ENCODE measurements at regions not wholly inside any gene's neighbourhood (a gene's known extent, or its start where the extent isn't known, plus 50 kb on each side); places are given as distances from the start of the nearest gene placed in this dataset.

DNA sequence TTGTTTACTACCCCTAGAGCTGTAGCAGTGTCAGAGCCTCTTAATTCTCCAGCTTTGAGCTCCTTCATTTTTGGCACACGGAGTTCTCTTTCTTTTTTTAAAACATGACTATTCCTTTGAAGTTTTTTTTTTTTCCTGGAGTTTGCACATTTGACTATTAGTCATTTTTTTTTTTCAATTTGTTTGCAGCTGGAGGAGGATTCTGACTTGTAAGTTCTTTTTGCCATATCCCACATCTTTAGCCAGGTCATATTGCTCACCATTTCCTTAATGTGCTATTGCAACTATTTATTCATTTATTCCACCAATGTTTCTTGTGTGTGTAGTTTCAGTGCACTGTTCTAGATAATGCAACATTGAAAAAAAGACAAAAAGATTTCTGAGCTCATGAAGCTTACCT lies 166.3 kb upstream of the ARHGAP20 start:
- no peak for TF ChIP-seq CTCF (IDR thresholded peaks at IDR 0.05; ENCODE audit: insufficient read depth, low read length, poor library complexity, severe bottlenecking)
- H3K36me3 ChIP-seq (ENCODE audit: control insufficient read depth, insufficient read depth, low read length): no peaks in the 10 kb centered on the region
- no peaks in the 10 kb centered on the region for H3K27me3 ChIP-seq (ENCODE audit: control insufficient read depth, insufficient read depth, low read length)
- no peak overlapping the region for H3K4me3 ChIP-seq (ENCODE audit: low read depth, low read length)
- no peak for DNase-seq (ENCODE audit: low read depth)

DNA sequence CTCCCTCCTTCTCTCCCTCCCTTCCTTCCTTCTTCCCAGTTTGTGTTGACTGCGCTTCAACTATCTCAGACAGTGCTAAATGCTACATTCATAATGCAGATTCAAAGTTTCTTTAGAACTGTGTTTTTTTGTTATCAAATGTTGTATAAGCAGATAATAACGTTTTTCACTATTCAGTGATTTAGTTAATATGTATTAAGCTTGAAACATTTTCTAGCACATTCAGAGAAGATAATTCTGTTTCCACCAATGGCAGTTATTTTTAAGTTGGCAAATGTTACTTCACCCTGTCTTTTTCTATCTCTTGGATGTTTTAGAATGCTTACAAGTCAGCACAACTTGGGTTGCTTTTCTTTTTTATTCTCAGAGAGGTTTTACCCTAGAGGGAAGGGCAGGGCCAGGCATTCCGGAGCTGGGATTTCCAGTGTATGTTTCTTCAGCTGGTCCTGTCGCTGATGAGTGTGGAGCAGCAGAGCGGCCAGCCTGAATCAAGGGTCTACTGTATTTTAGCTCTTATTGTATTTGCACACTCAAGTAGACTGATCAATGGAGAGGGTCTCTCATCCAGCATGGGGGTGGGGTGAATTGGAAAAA lies 162.3 kb upstream of the ARHGAP20 start:
- DNase-seq (ENCODE audit: low read depth): no peak
- no peaks in the 10 kb centered on the region for H3K36me3 ChIP-seq (ENCODE audit: control insufficient read depth, insufficient read depth, low read length)
- no peak overlapping the region for H3K4me3 ChIP-seq (ENCODE audit: low read depth, low read length)
- H3K27me3 ChIP-seq (ENCODE audit: control insufficient read depth, insufficient read depth, low read length): no peaks in the 10 kb centered on the region
- no peak for TF ChIP-seq CTCF (IDR thresholded peaks at IDR 0.05; ENCODE audit: insufficient read depth, low read length, poor library complexity, severe bottlenecking)

GRCh38 chr11:110873975-110874374 lies 161.7 kb upstream of the ARHGAP20 start:
- no peaks in the 10 kb centered on the region for H3K27me3 ChIP-seq (ENCODE audit: control insufficient read depth, insufficient read depth, low read length)
- no peak for DNase-seq (ENCODE audit: low read depth)
- TF ChIP-seq CTCF (IDR thresholded peaks at IDR 0.05; ENCODE audit: insufficient read depth, low read length, poor library complexity, severe bottlenecking): no peak
- no peak overlapping the region for H3K4me3 ChIP-seq (ENCODE audit: low read depth, low read length)
- no peaks in the 10 kb centered on the region for H3K36me3 ChIP-seq (ENCODE audit: control insufficient read depth, insufficient read depth, low read length)

DNA sequence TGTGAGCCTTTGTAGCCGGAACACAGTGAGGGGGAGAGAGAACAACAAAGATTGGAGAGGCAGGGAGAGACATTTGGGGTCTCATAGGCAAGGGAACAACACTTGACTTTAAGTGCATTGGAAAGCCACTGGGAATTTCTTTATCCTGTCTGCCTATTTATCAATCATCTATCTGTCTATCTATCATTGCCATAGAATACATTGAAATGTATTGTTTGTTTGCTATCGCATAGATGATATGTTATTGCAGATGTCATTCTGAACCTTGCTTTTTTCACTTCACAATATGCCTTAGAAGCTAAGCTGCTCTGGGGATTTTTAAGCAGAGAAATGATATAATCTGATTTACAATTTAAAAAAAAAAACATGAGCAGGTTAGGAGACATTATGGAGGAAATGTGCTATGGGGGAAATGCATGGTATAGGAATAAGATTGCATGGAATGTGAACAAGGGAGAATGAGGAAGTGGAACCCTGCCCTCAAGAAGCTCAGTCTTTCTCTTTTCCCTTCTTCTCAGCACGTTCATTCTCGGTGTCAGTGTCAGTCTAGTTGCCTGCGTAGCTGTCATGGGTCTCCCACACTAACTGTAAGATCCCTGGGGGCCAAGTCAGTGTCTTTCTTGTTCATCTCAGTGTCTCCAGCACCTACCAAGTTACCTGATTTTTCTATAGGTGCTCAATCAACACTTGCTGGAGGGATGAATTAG lies 158.7 kb upstream of the ARHGAP20 start:
- no peak for TF ChIP-seq CTCF (IDR thresholded peaks at IDR 0.05; ENCODE audit: insufficient read depth, low read length, poor library complexity, severe bottlenecking)

DNA sequence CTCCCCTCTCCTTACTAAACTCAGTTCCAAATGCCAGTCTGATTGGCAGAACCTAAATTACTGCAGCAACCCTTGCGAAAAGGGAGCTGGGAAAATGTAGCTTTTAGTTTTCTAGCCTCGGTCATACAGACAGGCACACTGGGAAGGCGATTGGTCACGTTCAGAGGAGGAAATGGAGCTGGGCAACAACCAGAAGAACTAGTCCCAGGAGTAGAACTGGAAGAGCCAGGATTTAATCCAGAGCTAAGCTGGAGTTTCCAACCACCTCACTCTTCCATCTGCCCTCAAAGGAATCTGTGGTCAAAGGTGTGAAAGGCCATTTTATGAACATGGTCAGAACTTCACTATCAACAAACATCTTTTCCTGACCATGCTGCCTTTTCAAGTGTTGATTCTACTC lies 155.7 kb upstream of the ARHGAP20 start:
- no peak overlapping the region for H3K4me3 ChIP-seq (ENCODE audit: low read depth, low read length)
- no peak for TF ChIP-seq CTCF (IDR thresholded peaks at IDR 0.05; ENCODE audit: insufficient read depth, low read length, poor library complexity, severe bottlenecking)
- no peak for DNase-seq (ENCODE audit: low read depth)
- H3K27me3 ChIP-seq (ENCODE audit: control insufficient read depth, insufficient read depth, low read length): no peaks in the 10 kb centered on the region
- no peaks in the 10 kb centered on the region for H3K36me3 ChIP-seq (ENCODE audit: control insufficient read depth, insufficient read depth, low read length)

More for the DNA sequence above, 158.7 kb upstream of the ARHGAP20 start:
- Histone ChIP-seq H3K4me3 (ENCODE audit: low read depth, low read length) (no peak overlapping the region), H3K36me3 (ENCODE audit: control insufficient read depth, insufficient read depth, low read length) (no peaks in the 10 kb centered on the region), H3K27me3 (ENCODE audit: control insufficient read depth, insufficient read depth, low read length) (no peaks in the 10 kb centered on the region)
- no peak for DNase-seq (ENCODE audit: low read depth)

DNA sequence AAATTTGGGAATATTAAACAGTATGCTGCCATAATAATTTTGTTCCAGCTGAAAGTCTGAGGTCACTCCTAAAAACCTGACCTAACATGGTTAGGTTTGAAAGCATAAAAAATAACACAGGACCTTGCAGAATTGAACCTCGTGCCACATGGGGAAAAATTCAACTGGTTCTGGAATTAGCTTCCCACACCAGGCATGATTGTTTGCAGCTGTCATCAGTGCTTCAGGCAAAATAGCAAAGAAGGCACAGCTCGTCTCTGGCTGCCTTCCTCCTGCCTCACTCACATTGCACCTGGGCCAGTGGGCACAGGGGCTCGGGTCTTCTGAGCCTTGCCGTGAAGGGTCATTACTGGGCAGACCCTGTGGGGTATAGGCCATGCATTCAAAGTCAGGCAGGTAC lies 153.8 kb upstream of the ARHGAP20 start:
- Histone ChIP-seq H3K27me3 (ENCODE audit: control insufficient read depth, insufficient read depth, low read length) (no peaks in the 10 kb centered on the region), H3K4me3 (ENCODE audit: low read depth, low read length) (no peak overlapping the region), H3K36me3 (ENCODE audit: control insufficient read depth, insufficient read depth, low read length) (no peaks in the 10 kb centered on the region)
- TF ChIP-seq CTCF (IDR thresholded peaks at IDR 0.05; ENCODE audit: insufficient read depth, low read length, poor library complexity, severe bottlenecking): no peak
- DNase-seq (ENCODE audit: low read depth): no peak
